ENCODE measurements at regions not wholly inside any gene's neighbourhood (a gene's known extent, or its start where the extent isn't known, plus 50 kb on each side); places are given as distances from the start of the nearest gene placed in this dataset.

- no peak for TF ChIP-seq CTCF (IDR thresholded peaks at IDR 0.05; ENCODE audit: insufficient read depth, low read length, severe bottlenecking)
- no peak for FAIRE-seq
- DNase-seq (ENCODE audit: low read depth) = no peak
- Histone ChIP-seq H3K27me3 (ENCODE audit: control insufficient read depth, insufficient read depth, low read length) (no peaks in the 10 kb centered on the region), H3K4me3 (ENCODE audit: low read depth, low read length) (no peak overlapping the region), H3K36me3 (ENCODE audit: control insufficient read depth, insufficient read depth, low read length) (no peaks in the 10 kb centered on the region)
Measured at GRCh38 chr3:14283813-14284438, 105.3 kb downstream of the LSM3 start.

- DNase-seq (ENCODE audit: low read depth) = no peak
- Histone ChIP-seq H3K36me3 (ENCODE audit: control insufficient read depth, insufficient read depth, low read length) (no peaks in the 10 kb centered on the region), H3K27me3 (ENCODE audit: control insufficient read depth, insufficient read depth, low read length) (no peaks in the 10 kb centered on the region), H3K4me3 (ENCODE audit: low read depth, low read length) (no peak overlapping the region)
- no peak for TF ChIP-seq CTCF (IDR thresholded peaks at IDR 0.05; ENCODE audit: insufficient read depth, low read length, severe bottlenecking)
- FAIRE-seq = no peak
Measured at GRCh38 chr3:14284694-14285547, 106.3 kb downstream of the LSM3 start.

- DNase-seq (ENCODE audit: low read depth) = no peak
- Histone ChIP-seq H3K36me3 (ENCODE audit: control insufficient read depth, insufficient read depth, low read length) (no peaks in the 10 kb centered on the region), H3K4me3 (ENCODE audit: low read depth, low read length) (no peak overlapping the region), H3K27me3 (ENCODE audit: control insufficient read depth, insufficient read depth, low read length) (no peaks in the 10 kb centered on the region)
- TF ChIP-seq CTCF (IDR thresholded peaks at IDR 0.05; ENCODE audit: insufficient read depth, low read length, severe bottlenecking) = no peak
- no peak for FAIRE-seq
Measured at GRCh38 chr3:14285548-14285925, 106.9 kb downstream of the LSM3 start.

GRCh38 chr3:14286887-14287500, 108.4 kb downstream of the LSM3 start:
- TF ChIP-seq CTCF (IDR thresholded peaks at IDR 0.05; ENCODE audit: insufficient read depth, low read length, severe bottlenecking) = no peak
- Histone ChIP-seq H3K27me3 (ENCODE audit: control insufficient read depth, insufficient read depth, low read length) (no peaks in the 10 kb centered on the region), H3K36me3 (ENCODE audit: control insufficient read depth, insufficient read depth, low read length) (no peaks in the 10 kb centered on the region), H3K4me3 (ENCODE audit: low read depth, low read length) (no peak overlapping the region)
- FAIRE-seq = no peak
- no peak for DNase-seq (ENCODE audit: low read depth)

- no peaks in the 10 kb centered on the region for H3K36me3 ChIP-seq (ENCODE audit: control insufficient read depth, insufficient read depth, low read length)
Measured at GRCh38 chr3:14288177-14288788, 109.7 kb downstream of the LSM3 start.

More at GRCh38 chr3:14288177-14288788, 109.7 kb downstream of the LSM3 start:
- no peak for DNase-seq (ENCODE audit: low read depth)
- H3K4me3 ChIP-seq (ENCODE audit: low read depth, low read length) = no peak overlapping the region
- no peak for FAIRE-seq
- TF ChIP-seq CTCF (IDR thresholded peaks at IDR 0.05; ENCODE audit: insufficient read depth, low read length, severe bottlenecking) = no peak
- no peaks in the 10 kb centered on the region for H3K27me3 ChIP-seq (ENCODE audit: control insufficient read depth, insufficient read depth, low read length)
